ENCODE measurements at regions not wholly inside any gene's neighbourhood (a gene's known extent, or its start where the extent isn't known, plus 50 kb on each side); places are given as distances from the start of the nearest gene placed in this dataset.
"Not testable (repeated sequence)": the region's sequence is repeated elsewhere in the genome, so short reads cannot be mapped to it uniquely, and the experiment has no call there.

DNA sequence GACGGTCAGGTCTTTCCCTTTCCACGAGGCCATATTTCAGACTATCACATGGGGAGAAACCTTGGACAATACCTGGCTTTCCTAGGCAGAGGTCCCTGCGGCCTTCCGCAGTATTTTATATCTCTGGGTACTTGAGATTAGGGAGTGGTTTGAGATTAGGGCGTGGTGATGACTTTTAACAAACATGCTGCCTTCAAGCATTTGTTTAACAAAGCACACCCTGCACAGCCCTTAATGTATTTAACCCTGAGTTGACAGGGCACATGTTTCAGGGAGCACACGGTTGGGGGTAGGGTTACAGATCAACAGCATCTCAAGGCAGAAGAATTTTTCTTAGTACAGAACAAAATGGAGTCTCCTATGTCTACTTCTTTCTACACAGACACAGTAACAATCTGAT lies 80.5 kb upstream of the ST8SIA4 start:
- not testable (repeated sequence) for DNase-seq

DNA sequence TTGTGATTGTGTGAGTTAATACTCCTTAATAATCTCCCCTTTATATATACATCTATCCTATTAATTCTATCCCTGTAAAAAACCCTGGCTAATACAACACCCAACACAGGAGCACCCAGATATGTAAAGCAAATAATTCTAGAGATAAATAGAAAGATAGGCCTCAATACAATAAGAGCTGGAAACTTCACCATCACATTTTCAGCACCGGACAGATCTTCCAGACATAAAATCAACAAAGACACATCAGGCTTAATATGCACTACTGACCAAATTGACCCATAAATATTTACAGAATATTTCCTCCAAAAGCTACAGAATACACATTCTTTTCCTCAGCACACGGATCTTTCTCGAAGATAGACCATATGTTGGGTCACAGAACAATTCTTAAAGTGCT lies 71.0 kb upstream of the ST8SIA4 start:
- no peak for DNase-seq

DNA sequence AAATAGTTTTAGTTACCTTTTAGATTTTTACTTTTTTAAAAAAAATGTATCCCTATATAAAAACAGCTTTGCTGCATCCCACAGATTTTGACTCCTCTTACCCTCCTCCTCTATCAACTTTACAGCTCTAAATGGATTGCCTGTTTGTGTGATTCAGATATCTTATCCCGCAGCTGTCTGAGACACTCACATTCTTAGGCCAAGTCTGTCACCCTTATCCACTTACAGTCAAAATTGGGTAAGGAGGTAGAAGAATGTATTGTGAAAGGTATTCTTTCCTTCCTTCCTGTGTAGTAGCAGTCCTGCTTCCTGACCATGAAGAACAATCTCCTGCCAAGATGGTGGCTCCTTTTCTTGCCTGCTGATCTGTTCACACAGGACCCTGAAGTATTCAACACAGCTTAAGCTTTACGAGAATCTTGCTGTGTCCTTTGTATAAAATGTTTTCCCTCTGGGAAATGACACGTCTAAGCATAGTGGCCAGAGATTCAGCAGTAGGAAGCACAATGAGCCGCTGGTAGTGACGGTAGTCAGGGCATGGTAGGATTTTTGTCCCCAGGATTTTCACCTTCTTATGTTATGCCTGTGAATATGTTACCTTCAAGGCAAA lies 67.7 kb upstream of the ST8SIA4 start:
- DNase-seq: no peak

- no peak for DNase-seq
Measured at GRCh38 chr5:100965291-100965690, 62.2 kb upstream of the ST8SIA4 start.

All from bone marrow (tissue), 2 donors.